WERI-Rb-1 (cell line): ENCODE measurements at regions not wholly inside any gene's neighbourhood (a gene's known extent, or its start where the extent isn't known, plus 50 kb on each side); places are given as distances from the start of the nearest gene placed in this dataset.
"Not testable (repeated sequence)": the region's sequence is repeated elsewhere in the genome, so short reads cannot be mapped to it uniquely, and the experiment has no call there.

ENCODE experiments used
- DNase-seq: peaks from one replicate; pipeline ENCODE4 v3.0.0-alpha.2; 2020
- H3K27ac ChIP-seq: fragments of 250-450 bp; sonication (Bioruptor Pico); 2 replicates; pipeline ENCODE4 v1.5.1; 2020; ENCODE audit warnings: mild to moderate bottlenecking, moderate library complexity
- H3K27me3 ChIP-seq: fragments of 250-450 bp; sonication (Bioruptor Pico); 2 replicates; pipeline ENCODE4 v1.5.1; 2021; ENCODE audit warnings: mild to moderate bottlenecking, low read depth, moderate library complexity; ENCODE audit not compliant: insufficient read depth, severe bottlenecking
- H3K36me3 ChIP-seq: fragments of 250-450 bp; sonication (Bioruptor Pico); 2 replicates; pipeline ENCODE4 v1.5.1; 2020; ENCODE audit warnings: mild to moderate bottlenecking, moderate library complexity
- H3K4me3 ChIP-seq: 2 replicates; pipeline ENCODE4 v1.5.1; 2011; ENCODE audit warnings: low read depth, mild to moderate bottlenecking, control low read depth, low read length
- H3K9me3 ChIP-seq: fragments of 250-450 bp; sonication (Bioruptor Pico); 2 replicates; pipeline ENCODE4 v1.5.1; 2021; ENCODE audit warnings: mild to moderate bottlenecking, moderate library complexity; ENCODE audit not compliant: severe bottlenecking
- TF ChIP-seq, protein P1 (sequence below): IDR thresholded peaks from 2 replicates; pipeline ENCODE4 v1.5.1; 2011; ENCODE audit warnings: low read depth, mild to moderate bottlenecking, control low read depth, inconsistent platforms, low read length

DNA sequence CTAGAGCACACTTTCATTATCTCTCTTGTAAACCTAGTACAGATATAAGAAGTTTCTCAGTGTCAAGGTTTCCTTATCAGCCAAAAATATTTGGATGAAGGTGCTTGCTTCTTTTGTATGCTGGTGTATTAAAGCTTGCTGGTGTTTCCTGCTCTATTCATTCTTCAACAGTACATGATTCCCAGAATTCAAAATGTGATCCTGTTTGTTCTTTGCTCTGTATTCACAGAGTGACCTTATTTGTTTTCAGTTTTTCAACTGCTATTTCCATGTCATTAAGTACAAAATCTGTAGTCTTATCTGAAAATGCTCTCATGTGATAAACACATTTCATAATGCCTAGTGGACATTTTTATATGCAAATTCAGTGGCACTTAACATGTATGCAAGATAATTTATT, 1185.8 kb downstream of the SUCLG1 start:
- H3K36me3 ChIP-seq = no peaks in the 10 kb centered on the region
- no peak overlapping the region for H3K27ac ChIP-seq
- TF ChIP-seq, protein P1, sequence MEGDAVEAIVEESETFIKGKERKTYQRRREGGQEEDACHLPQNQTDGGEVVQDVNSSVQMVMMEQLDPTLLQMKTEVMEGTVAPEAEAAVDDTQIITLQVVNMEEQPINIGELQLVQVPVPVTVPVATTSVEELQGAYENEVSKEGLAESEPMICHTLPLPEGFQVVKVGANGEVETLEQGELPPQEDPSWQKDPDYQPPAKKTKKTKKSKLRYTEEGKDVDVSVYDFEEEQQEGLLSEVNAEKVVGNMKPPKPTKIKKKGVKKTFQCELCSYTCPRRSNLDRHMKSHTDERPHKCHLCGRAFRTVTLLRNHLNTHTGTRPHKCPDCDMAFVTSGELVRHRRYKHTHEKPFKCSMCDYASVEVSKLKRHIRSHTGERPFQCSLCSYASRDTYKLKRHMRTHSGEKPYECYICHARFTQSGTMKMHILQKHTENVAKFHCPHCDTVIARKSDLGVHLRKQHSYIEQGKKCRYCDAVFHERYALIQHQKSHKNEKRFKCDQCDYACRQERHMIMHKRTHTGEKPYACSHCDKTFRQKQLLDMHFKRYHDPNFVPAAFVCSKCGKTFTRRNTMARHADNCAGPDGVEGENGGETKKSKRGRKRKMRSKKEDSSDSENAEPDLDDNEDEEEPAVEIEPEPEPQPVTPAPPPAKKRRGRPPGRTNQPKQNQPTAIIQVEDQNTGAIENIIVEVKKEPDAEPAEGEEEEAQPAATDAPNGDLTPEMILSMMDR = no peak
- no peak overlapping the region for H3K4me3 ChIP-seq
- no peaks in the 10 kb centered on the region for H3K27me3 ChIP-seq
- DNase-seq = no peak
- no peaks in the 10 kb centered on the region for H3K9me3 ChIP-seq

DNA sequence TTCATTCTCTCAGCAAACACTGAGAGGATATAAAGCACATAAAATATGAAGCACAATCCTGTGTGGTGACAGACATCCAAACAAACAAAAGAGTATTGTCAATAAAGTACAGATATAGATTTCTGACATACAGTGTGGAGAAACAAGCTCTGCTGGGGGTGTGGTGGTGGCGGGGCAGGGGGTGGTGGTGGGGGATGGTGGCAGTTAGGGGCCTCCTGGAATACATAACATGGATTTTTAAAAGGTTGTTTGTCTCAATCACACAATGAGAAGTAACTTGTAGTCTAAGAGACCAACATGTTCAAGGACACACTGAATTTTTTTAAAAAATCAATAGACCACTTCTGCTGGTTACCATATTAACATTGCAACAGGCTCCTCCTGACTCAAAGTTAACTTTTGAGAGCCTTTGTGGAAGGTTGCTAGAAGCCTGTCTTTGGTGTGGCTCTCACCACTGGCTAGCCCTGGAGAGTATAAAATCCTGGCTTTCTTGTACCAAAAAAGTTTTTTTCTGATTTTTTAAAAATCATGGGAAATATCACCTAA, 1197.4 kb downstream of the SUCLG1 start:
- no peaks in the 10 kb centered on the region for H3K27me3 ChIP-seq
- H3K36me3 ChIP-seq = no peaks in the 10 kb centered on the region
- no peak overlapping the region for H3K4me3 ChIP-seq
- TF ChIP-seq, protein P1 = no peak
- no peak for DNase-seq
- H3K27ac ChIP-seq = no peak overlapping the region
- no peaks in the 10 kb centered on the region for H3K9me3 ChIP-seq

DNA sequence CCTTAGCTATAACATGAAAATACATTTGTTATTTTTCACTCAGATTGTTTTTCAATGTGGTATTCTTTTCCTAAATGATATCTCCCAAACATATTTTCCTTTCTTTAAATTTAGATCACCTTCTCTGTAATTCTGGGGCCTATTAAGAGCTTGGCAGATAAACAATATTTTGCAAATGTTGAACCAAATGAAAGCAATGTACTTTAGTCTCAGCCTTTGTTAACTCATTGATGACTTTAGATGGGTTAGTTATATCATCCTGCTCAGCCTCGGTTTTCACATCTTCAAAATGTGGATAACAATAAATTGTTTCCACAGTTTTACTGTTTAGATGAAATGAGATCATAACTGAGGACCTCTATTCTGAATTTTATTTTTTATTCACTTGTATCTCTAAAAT, 1205.2 kb downstream of the SUCLG1 start:
- Histone ChIP-seq H3K4me3 (no peak overlapping the region), H3K27ac (no peak overlapping the region), H3K9me3 (no peaks in the 10 kb centered on the region), H3K36me3 (no peaks in the 10 kb centered on the region), H3K27me3 (no peaks in the 10 kb centered on the region)
- no peak for DNase-seq
- TF ChIP-seq, protein P1 = no peak

DNA sequence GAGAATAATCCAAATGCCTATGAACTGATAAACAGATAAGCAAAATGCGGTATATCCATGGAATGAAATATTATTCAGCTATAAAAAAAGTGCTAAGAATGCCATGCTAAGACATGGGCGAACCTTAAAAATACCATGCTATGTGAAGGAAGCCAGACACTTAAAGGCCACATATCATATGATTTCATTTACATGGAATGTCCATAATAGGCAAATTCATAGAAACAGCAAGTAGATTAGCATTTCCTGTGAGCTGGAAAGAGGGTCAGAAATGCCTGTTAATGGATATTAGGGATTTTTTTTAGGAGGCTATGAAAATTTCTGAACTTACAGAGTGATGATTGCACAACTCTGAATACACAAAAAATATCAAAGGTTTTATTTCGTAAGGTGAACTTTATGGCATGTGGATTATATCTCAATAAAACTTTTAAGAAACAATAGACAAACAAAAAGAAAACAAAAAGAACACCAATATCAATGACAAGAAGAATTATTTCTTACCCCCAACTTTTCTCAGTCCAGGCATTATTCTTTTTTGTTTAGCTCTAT, 1207.7 kb downstream of the SUCLG1 start:
- H3K36me3 ChIP-seq = no peaks in the 10 kb centered on the region
- no peak overlapping the region for H3K27ac ChIP-seq
- TF ChIP-seq, protein P1 = no peak
- H3K27me3 ChIP-seq = no peaks in the 10 kb centered on the region
- no peak overlapping the region for H3K4me3 ChIP-seq
- no peak for DNase-seq
- no peaks in the 10 kb centered on the region for H3K9me3 ChIP-seq

DNA sequence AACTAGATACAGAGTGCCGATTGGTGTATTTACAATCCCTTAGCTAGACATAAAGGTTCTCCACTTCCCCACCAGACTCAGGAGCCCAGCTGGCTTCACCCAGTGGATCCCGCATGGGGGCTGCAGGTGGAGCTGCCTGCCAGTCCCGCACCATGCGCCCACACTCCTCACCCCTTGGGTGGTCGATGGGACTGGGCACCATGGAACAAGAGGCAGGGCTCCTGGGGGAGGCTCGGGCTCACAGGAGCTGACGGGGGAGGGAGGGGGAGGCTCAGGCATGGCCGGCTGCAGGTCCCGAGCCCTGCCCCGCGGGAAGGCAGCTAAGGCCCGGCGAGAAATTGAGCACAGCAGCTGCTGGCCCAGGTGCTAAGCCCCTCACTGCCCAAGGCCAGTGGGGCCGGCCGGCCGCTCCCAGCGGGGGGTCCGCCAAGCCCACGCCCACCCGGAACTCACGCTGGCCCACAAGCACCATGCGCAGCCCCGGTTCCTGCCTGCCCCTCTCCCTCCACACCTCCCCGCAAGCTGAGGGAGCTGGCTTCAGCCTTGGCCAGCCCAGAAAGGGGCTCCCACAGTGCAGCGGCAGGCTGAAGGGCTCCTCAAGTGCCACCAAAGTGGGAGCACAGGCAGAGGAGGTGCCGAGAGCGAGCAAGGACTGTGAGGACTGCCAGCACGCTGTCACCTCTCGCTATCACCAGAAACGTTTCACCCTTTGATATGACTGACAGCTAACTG, 1213.1 kb downstream of the SUCLG1 start:
- not testable (repeated sequence) for H3K27ac ChIP-seq, H3K9me3 ChIP-seq, H3K4me3 ChIP-seq, H3K27me3 ChIP-seq, DNase-seq, H3K36me3 ChIP-seq

DNA sequence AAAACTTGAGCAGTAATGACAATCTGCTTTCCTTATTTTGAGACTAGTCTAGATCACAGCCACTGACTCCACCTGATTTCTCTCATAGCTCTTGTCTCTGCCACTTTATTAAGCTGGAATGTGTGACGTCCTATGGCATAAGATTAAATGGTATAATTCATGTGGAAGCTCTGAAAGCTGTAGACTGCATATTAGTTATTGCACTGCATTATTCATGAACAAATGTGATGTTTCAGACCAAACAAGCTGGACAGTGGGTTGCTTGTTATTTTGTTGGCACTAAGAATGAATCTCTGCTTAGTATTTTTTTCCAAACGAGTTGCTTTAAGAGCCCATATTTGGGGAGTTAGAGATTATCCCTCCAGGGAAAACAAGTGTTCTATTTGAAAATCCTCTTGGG, 1218.5 kb downstream of the SUCLG1 start:
- Histone ChIP-seq H3K36me3 (no peaks in the 10 kb centered on the region), H3K27me3 (no peaks in the 10 kb centered on the region), H3K9me3 (no peaks in the 10 kb centered on the region), H3K4me3 (no peak overlapping the region), H3K27ac (no peak overlapping the region)
- TF ChIP-seq, protein P1 = no peak
- no peak for DNase-seq
